Forelimb muscle (tissue), 1 donor: ENCODE measurements at regions not wholly inside any gene's neighbourhood (a gene's known extent, or its start where the extent isn't known, plus 50 kb on each side); places are given as distances from the start of the nearest gene placed in this dataset.

ENCODE experiments used
- DNase-seq: peaks from one replicate; pipeline ENCODE4 v3.0.0-alpha.2; 2013; ENCODE audit warnings: low read depth

GRCh38 chr20:40540166-40540565, 148.9 kb downstream of the MAFB start:
- no peak for DNase-seq

GRCh38 chr20:40538131-40538530, 150.9 kb downstream of the MAFB start:
- DNase-seq, result no peak

- DNase-seq, result no peak
These were observed 152.2 kb downstream of the MAFB start for GRCh38 chr20:40536808-40537207.

- DNase-seq, result no peak
These were observed 153.2 kb downstream of the MAFB start for GRCh38 chr20:40535816-40536215.

GRCh38 chr20:40532103-40532502, 156.9 kb downstream of the MAFB start:
- DNase-seq, result no peak

- DNase-seq, result no peak
These were observed 163.7 kb downstream of the MAFB start for GRCh38 chr20:40525351-40525750.

GRCh38 chr20:40524071-40524470, 165.0 kb downstream of the MAFB start:
- no peak for DNase-seq

- DNase-seq, result no peak
These were observed 166.6 kb downstream of the MAFB start for GRCh38 chr20:40522405-40522804.

GRCh38 chr20:40521962-40522361, 167.1 kb downstream of the MAFB start:
- DNase-seq, result no peak

- no peak for DNase-seq
These were observed 169.1 kb downstream of the MAFB start for GRCh38 chr20:40519918-40520317.

- DNase-seq, result no peak
These were observed 176.0 kb downstream of the MAFB start for GRCh38 chr20:40512994-40513393.

- DNase-seq, result no peak
These were observed 176.4 kb downstream of the MAFB start for GRCh38 chr20:40512591-40512990.

- DNase-seq, result no peak
These were observed 177.6 kb downstream of the MAFB start for GRCh38 chr20:40511478-40511877.

GRCh38 chr20:40510622-40511021, 178.4 kb downstream of the MAFB start:
- DNase-seq, result no peak

- no peak for DNase-seq
These were observed 180.2 kb downstream of the MAFB start for GRCh38 chr20:40508821-40509220.

- no peak for DNase-seq
These were observed 182.5 kb downstream of the MAFB start for GRCh38 chr20:40506537-40506939.

- no peak for DNase-seq
These were observed 185.9 kb downstream of the MAFB start for GRCh38 chr20:40503119-40503518.

GRCh38 chr20:40502576-40502975, 186.5 kb downstream of the MAFB start:
- DNase-seq, result no peak

- no peak for DNase-seq
These were observed 189.6 kb downstream of the MAFB start for GRCh38 chr20:40499391-40499790.

- no peak for DNase-seq
These were observed 190.9 kb downstream of the MAFB start for GRCh38 chr20:40497899-40498691.

GRCh38 chr20:40495956-40496355, 193.1 kb downstream of the MAFB start:
- DNase-seq, result no peak

- no peak for DNase-seq
These were observed 194.8 kb downstream of the MAFB start for GRCh38 chr20:40494248-40494647.

- no peak for DNase-seq
These were observed 195.5 kb downstream of the MAFB start for GRCh38 chr20:40493549-40493948.

GRCh38 chr20:40493071-40493470, 196.0 kb downstream of the MAFB start:
- DNase-seq, result no peak
